ENCODE measurements at regions not wholly inside any gene's neighbourhood (a gene's known extent, or its start where the extent isn't known, plus 50 kb on each side); places are given as distances from the start of the nearest gene placed in this dataset.
"Not testable (repeated sequence)": the region's sequence is repeated elsewhere in the genome, so short reads cannot be mapped to it uniquely, and the experiment has no call there.

GRCh38 chr18:10168477-10168876 is 254.7 kb downstream of the VAPA start:
- H3K79me2 ChIP-seq (ENCODE audit: low read length) = no peaks in the 10 kb centered on the region
- H3K4me2 ChIP-seq (ENCODE audit: low read depth, low read length, poor library complexity, severe bottlenecking) = no peak overlapping the region
- H3K9me2 ChIP-seq (replicated peaks; ENCODE audit: insufficient read depth, low read length) = no peaks in the 10 kb centered on the region
- no peaks in the 10 kb centered on the region for H3K9me3 ChIP-seq (ENCODE audit: low read length)
- H2AFZ ChIP-seq (ENCODE audit: low read length) = no peak overlapping the region
- no peak for DNase-seq
- H3K9ac ChIP-seq (ENCODE audit: low read length) = no peak overlapping the region
- no peak overlapping the region for H3K4me3 ChIP-seq (ENCODE audit: low read length)
- H4K20me1 ChIP-seq (ENCODE audit: insufficient read depth, low read depth, low read length) = no peaks in the 10 kb centered on the region
- no peaks in the 10 kb centered on the region for H3K36me3 ChIP-seq (ENCODE audit: insufficient read depth, low read length)
- no peak overlapping the region for H3K27ac ChIP-seq (ENCODE audit: low read length)
- no peaks in the 10 kb centered on the region for H3K27me3 ChIP-seq (ENCODE audit: low read length)
- no peaks in the 10 kb centered on the region for H3K4me1 ChIP-seq (ENCODE audit: low read length)

GRCh38 chr18:10169064-10169562 is 255.3 kb downstream of the VAPA start:
- Histone ChIP-seq H3K4me1 (ENCODE audit: low read length) (no peaks in the 10 kb centered on the region), H3K9ac (ENCODE audit: low read length) (no peak overlapping the region), H3K27me3 (ENCODE audit: low read length) (no peaks in the 10 kb centered on the region), H3K4me3 (ENCODE audit: low read length) (no peak overlapping the region), H2AFZ (ENCODE audit: low read length) (no peak overlapping the region), H3K36me3 (ENCODE audit: insufficient read depth, low read length) (no peaks in the 10 kb centered on the region), H4K20me1 (ENCODE audit: insufficient read depth, low read depth, low read length) (no peaks in the 10 kb centered on the region), H3K4me2 (ENCODE audit: low read depth, low read length, poor library complexity, severe bottlenecking) (no peak overlapping the region), H3K79me2 (ENCODE audit: low read length) (no peaks in the 10 kb centered on the region), H3K9me3 (ENCODE audit: low read length) (no peaks in the 10 kb centered on the region), H3K9me2 (replicated peaks; ENCODE audit: insufficient read depth, low read length) (no peaks in the 10 kb centered on the region), H3K27ac (ENCODE audit: low read length) (no peak overlapping the region)
- no peak for DNase-seq

DNA sequence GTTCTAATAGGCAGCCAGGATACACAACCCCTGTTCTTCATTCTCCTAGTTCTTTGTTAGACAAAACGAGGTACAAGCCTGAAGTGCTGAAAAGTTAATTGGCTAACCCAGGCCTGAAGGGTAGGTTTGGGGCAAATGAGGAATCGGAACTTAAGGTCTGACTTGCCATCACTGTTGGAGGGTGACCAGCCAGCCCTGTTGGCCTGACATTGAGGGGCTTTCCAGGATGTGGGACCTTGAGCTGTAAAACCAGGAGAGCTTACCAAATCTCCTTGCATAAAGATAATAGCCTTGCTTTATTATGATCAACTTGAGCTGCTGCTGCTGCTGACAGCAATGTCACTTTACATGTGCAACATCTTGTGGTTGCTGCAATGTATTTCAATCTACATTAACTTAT is 256.0 kb downstream of the VAPA start:
- Histone ChIP-seq H3K4me3 (ENCODE audit: low read length) (no peak overlapping the region), H3K79me2 (ENCODE audit: low read length) (no peaks in the 10 kb centered on the region), H3K4me1 (ENCODE audit: low read length) (no peaks in the 10 kb centered on the region), H4K20me1 (ENCODE audit: insufficient read depth, low read depth, low read length) (no peaks in the 10 kb centered on the region), H3K4me2 (ENCODE audit: low read depth, low read length, poor library complexity, severe bottlenecking) (no peak overlapping the region), H3K27me3 (ENCODE audit: low read length) (no peaks in the 10 kb centered on the region), H3K36me3 (ENCODE audit: insufficient read depth, low read length) (no peaks in the 10 kb centered on the region), H3K27ac (ENCODE audit: low read length) (no peak overlapping the region), H2AFZ (ENCODE audit: low read length) (no peak overlapping the region), H3K9me2 (replicated peaks; ENCODE audit: insufficient read depth, low read length) (no peaks in the 10 kb centered on the region), H3K9me3 (ENCODE audit: low read length) (no peaks in the 10 kb centered on the region), H3K9ac (ENCODE audit: low read length) (no peak overlapping the region)
- no peak for DNase-seq

DNA sequence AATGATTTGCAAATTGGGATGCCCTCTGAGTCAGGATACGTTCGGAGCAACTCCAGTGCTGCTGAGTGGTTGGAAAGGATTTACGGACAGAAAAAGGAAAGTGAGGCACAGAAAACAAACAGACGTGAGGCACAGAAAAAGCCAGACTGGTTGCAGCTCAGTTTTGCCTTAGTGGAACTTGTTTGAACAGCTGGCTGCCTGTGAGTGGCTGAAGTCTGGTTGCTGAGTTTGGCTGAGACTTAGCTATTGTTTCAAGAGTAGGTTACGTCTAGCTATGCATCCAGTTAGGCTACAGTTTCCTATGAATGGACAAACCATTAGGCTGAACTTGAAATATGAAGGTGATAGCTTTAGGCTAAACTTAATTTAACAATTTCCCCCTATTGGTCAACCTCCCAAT is 256.6 kb downstream of the VAPA start:
- no peak overlapping the region for H2AFZ ChIP-seq (ENCODE audit: low read length)
- H3K36me3 ChIP-seq (ENCODE audit: insufficient read depth, low read length) = no peaks in the 10 kb centered on the region
- no peaks in the 10 kb centered on the region for H3K79me2 ChIP-seq (ENCODE audit: low read length)
- no peaks in the 10 kb centered on the region for H3K9me2 ChIP-seq (replicated peaks; ENCODE audit: insufficient read depth, low read length)
- H3K9me3 ChIP-seq (ENCODE audit: low read length) = no peaks in the 10 kb centered on the region
- H3K4me3 ChIP-seq (ENCODE audit: low read length) = no peak overlapping the region
- no peaks in the 10 kb centered on the region for H3K4me1 ChIP-seq (ENCODE audit: low read length)
- no peaks in the 10 kb centered on the region for H4K20me1 ChIP-seq (ENCODE audit: insufficient read depth, low read depth, low read length)
- no peak overlapping the region for H3K27ac ChIP-seq (ENCODE audit: low read length)
- H3K9ac ChIP-seq (ENCODE audit: low read length) = no peak overlapping the region
- H3K27me3 ChIP-seq (ENCODE audit: low read length) = no peaks in the 10 kb centered on the region
- no peak overlapping the region for H3K4me2 ChIP-seq (ENCODE audit: low read depth, low read length, poor library complexity, severe bottlenecking)
- no peak for DNase-seq

DNA sequence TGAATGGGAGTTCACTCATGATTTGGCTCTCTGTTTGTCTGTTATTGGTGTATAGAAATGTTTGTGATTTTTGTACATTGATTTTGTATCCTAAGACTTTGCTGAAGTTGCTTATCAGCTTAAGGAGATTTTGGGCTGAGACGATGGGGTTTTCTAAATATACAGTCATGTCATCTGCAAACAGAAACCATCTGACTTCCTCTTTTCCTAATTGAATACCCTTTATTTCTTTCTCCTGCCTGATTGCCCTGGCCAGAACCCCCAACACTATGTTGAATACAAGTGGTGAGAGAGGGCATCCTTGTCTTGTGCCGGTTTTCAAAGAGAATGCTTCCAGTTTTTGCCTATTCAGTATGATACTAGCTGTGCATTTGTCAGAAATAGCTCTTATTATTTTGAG is 261.5 kb downstream of the VAPA start:
- not testable (repeated sequence) for H3K27me3 ChIP-seq (ENCODE audit: low read length); H3K4me3 ChIP-seq (ENCODE audit: low read length); H2AFZ ChIP-seq (ENCODE audit: low read length); H3K4me1 ChIP-seq (ENCODE audit: low read length); H3K4me2 ChIP-seq (ENCODE audit: low read depth, low read length, poor library complexity, severe bottlenecking); H3K79me2 ChIP-seq (ENCODE audit: low read length); H3K27ac ChIP-seq (ENCODE audit: low read length); H3K36me3 ChIP-seq (ENCODE audit: insufficient read depth, low read length); H3K9me3 ChIP-seq (ENCODE audit: low read length); H3K9ac ChIP-seq (ENCODE audit: low read length); H4K20me1 ChIP-seq (ENCODE audit: insufficient read depth, low read depth, low read length); H3K9me2 ChIP-seq (replicated peaks; ENCODE audit: insufficient read depth, low read length); DNase-seq

DNA sequence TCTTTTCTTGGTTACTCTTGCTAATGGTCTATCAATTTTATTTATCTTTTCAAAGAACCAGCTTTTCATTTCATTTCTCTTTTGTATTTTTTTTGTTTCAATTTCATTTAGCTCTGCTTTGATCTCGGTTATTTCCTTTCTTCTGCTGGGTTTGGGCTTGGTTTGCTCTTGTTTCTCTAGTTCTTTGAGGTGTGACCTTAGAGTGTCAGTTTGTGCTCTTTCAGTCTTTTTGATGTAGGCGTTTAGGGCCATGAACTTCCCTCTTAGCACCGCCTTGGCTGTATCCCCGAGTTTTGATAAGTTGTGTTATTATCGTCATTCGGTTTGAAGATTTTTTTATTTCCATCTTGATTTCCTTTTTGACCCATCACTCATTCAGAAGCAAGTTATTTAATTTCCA is 265.5 kb downstream of the VAPA start:
- H3K4me1 ChIP-seq (ENCODE audit: low read length); H3K27me3 ChIP-seq (ENCODE audit: low read length); H3K9ac ChIP-seq (ENCODE audit: low read length); H3K4me2 ChIP-seq (ENCODE audit: low read depth, low read length, poor library complexity, severe bottlenecking); DNase-seq; H3K9me3 ChIP-seq (ENCODE audit: low read length); H3K79me2 ChIP-seq (ENCODE audit: low read length); H3K4me3 ChIP-seq (ENCODE audit: low read length); H3K27ac ChIP-seq (ENCODE audit: low read length); H3K9me2 ChIP-seq (replicated peaks; ENCODE audit: insufficient read depth, low read length); H4K20me1 ChIP-seq (ENCODE audit: insufficient read depth, low read depth, low read length); H3K36me3 ChIP-seq (ENCODE audit: insufficient read depth, low read length); H2AFZ ChIP-seq (ENCODE audit: low read length): not testable (repeated sequence)

DNA sequence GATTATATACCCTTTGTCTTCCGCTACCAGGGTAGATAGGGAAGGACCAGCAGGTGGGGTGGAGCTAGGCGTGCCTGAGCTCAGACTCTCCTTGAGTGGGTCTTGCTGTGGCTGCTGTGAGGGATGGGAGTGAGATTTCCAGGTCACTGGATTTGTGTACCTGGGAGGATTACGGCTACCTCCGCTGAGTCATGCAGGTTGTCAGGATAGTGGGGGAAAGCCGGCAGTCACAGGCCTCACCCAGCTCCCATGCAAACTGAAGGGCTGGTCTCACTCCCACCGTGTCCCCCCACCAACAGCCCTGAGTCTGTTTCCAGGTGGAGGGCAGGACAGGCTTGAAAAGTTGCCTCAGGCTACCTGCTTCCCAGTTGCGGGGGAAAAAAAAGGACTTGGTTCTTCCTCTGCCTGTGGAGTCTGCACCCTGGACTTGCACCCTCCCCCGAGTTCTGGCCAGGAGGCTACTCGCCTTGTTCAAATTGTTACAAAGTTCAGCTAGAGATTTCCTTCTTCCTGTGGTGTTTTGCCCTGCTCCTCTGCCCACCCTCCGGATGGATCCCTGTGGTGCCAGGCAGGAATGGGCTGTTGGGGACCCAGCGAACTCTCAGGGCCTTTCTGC is 268.3 kb downstream of the VAPA start:
- Histone ChIP-seq H3K4me2 (ENCODE audit: low read depth, low read length, poor library complexity, severe bottlenecking) (no peak overlapping the region), H2AFZ (ENCODE audit: low read length) (no peak overlapping the region), H3K79me2 (ENCODE audit: low read length) (no peaks in the 10 kb centered on the region), H3K4me3 (ENCODE audit: low read length) (no peak overlapping the region), H4K20me1 (ENCODE audit: insufficient read depth, low read depth, low read length) (no peaks in the 10 kb centered on the region), H3K36me3 (ENCODE audit: insufficient read depth, low read length) (no peaks in the 10 kb centered on the region), H3K27ac (ENCODE audit: low read length) (no peak overlapping the region), H3K9me3 (ENCODE audit: low read length) (no peaks in the 10 kb centered on the region), H3K9ac (ENCODE audit: low read length) (no peak overlapping the region), H3K4me1 (ENCODE audit: low read length) (peaks cover 6% of the 10 kb centered on the region), H3K27me3 (ENCODE audit: low read length) (no peaks in the 10 kb centered on the region), H3K9me2 (replicated peaks; ENCODE audit: insufficient read depth, low read length) (no peaks in the 10 kb centered on the region)
- no peak for DNase-seq

DNA sequence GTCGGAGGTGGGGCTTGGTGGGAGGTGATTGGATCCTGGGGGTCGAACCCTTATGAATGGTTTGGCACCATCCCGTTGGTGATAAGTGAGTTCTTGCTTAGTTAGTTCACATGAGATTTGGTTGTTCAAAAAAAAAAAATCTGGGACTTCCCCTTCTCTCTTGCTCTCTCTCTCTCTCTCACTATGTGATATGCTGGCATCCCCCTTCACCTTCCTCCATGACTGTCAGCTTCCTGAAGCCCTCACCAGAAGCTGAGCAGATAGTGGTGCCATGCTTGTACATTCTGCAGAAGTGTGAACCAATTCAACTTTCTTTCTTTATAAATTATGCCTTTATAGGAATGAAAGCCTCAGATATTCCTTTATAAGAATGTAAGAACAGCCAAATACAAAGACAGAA is 269.7 kb upstream of the APCDD1 start:
- H3K27ac ChIP-seq (ENCODE audit: low read length) = no peak overlapping the region
- no peak overlapping the region for H2AFZ ChIP-seq (ENCODE audit: low read length)
- H3K27me3 ChIP-seq (ENCODE audit: low read length) = no peaks in the 10 kb centered on the region
- H4K20me1 ChIP-seq (ENCODE audit: insufficient read depth, low read depth, low read length) = no peaks in the 10 kb centered on the region
- H3K79me2 ChIP-seq (ENCODE audit: low read length) = no peaks in the 10 kb centered on the region
- H3K4me2 ChIP-seq (ENCODE audit: low read depth, low read length, poor library complexity, severe bottlenecking) = no peak overlapping the region
- no peak overlapping the region for H3K9ac ChIP-seq (ENCODE audit: low read length)
- peaks cover 6% of the 10 kb centered on the region for H3K4me1 ChIP-seq (ENCODE audit: low read length)
- no peaks in the 10 kb centered on the region for H3K9me2 ChIP-seq (replicated peaks; ENCODE audit: insufficient read depth, low read length)
- DNase-seq = no peak
- no peak overlapping the region for H3K4me3 ChIP-seq (ENCODE audit: low read length)
- no peaks in the 10 kb centered on the region for H3K9me3 ChIP-seq (ENCODE audit: low read length)
- H3K36me3 ChIP-seq (ENCODE audit: insufficient read depth, low read length) = no peaks in the 10 kb centered on the region
